SH-SY5Y (cell line): ENCODE measurements at regions not wholly inside any gene's neighbourhood (a gene's known extent, or its start where the extent isn't known, plus 50 kb on each side); places are given as distances from the start of the nearest gene placed in this dataset.

Experiments used
- GATA2 ChIP-seq: IDR thresholded peaks from 2 replicates; pipeline ENCODE4 v1.6.1; 2011; ENCODE audit warnings: mild to moderate bottlenecking, low read depth, low read length
- GATA3 ChIP-seq: IDR thresholded peaks from 2 replicates; pipeline ENCODE4 v1.6.1; 2011; ENCODE audit warnings: low read depth, mild to moderate bottlenecking, low read length, moderate library complexity

DNA sequence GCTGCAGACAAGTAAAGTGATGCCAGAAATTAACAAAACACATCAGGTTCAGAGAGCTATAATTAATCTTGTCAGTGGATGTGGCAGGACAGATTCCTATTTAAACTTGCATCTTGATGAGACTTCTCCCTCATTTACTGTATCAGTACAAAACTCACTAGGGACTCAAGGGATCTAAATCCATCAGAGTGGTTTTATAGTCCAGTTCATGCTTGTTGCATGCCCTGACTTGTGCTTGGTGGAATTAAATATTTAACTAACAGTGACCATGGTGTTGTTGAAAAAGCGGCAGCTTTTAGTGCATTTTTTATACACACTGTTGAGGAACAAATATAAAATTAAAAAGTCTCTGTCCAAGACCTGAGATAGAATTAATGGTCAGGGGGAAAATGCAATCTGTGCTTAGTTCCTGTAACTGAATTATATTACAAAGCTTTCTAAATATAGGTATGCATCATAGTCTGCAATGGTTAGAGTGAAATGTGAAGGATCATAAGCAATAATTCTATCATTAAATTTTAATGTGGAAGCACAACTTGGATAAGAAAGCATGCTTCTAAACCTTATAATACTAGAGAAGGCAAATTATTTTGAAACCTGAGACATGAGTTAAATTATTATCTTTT is 1475.5 kb upstream of the TENM4 start:
- TF ChIP-seq GATA3 (no peak), GATA2 (no peak)
